GM19372 (cell line): ENCODE measurements at regions not wholly inside any gene's neighbourhood (a gene's known extent, or its start where the extent isn't known, plus 50 kb on each side); places are given as distances from the start of the nearest gene placed in this dataset.
"Not testable (repeated sequence)": the region's sequence is repeated elsewhere in the genome, so short reads cannot be mapped to it uniquely, and the experiment has no call there.

Experiments used
- ATAC-seq: cut with Tn5 transposase; IDR thresholded peaks from one replicate; pipeline ENCODE4 v1.9.1; 2021; ENCODE audit warnings: mild to moderate bottlenecking, low read depth, moderate library complexity; ENCODE audit not compliant: unreplicated experiment

GRCh38 chr9:126055381-126055985, 271.1 kb upstream of the MVB12B start:
- no peak for ATAC-seq

- no peak for ATAC-seq
Observed at GRCh38 chr9:126056312-126057021, 270.2 kb upstream of the MVB12B start.

- no peak for ATAC-seq
Observed at GRCh38 chr9:126057121-126057825, 269.4 kb upstream of the MVB12B start.

DNA sequence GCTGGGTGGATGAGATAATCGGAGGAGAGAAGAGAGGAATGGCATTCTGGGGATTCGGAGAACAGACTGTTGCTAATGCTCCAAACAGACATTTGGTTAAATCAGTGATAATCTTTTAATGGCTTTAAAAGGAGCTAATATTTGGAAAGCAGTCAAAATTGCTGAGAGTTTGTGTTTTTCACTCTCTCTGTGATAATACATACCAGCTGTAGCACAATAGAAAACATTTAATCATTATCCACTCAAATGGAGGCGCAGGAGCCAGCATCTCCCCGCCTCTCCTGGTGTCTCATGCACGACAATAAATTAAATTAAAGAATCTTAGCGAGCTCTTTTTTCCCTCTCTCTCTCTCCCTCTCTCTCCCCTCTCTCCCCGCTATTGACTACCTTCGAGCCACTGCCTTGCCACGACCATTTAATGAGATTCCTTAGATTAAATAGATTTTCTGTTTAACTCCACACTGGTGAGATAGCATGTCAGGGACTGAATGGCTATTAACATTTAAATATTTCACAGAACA, 268.6 kb upstream of the MVB12B start:
- no peak for ATAC-seq

DNA sequence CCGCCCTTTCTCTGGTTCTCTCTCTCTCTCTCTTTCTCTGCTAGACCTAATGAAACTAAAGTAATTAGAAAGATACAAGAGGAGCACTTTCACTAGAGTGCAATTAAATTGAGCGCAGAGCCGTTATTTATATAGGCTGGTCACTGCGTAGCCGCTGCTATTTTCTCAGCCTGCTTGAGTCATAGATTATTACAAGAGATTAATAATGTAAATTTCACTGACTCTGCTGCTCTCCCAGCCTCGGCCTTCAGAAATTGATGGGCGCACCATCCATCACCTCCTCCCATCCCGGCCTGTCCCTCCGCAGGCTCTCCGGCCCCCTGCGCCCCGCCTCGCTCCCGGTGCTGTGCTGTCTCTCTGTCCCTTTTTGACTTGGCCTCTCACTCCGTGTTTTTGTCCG, 268.0 kb upstream of the MVB12B start:
- ATAC-seq = no peak

- ATAC-seq = no peak
Observed at GRCh38 chr9:126061575-126061974, 265.1 kb upstream of the MVB12B start.

GRCh38 chr9:126062158-126062886, 264.3 kb upstream of the MVB12B start:
- no peak for ATAC-seq

DNA sequence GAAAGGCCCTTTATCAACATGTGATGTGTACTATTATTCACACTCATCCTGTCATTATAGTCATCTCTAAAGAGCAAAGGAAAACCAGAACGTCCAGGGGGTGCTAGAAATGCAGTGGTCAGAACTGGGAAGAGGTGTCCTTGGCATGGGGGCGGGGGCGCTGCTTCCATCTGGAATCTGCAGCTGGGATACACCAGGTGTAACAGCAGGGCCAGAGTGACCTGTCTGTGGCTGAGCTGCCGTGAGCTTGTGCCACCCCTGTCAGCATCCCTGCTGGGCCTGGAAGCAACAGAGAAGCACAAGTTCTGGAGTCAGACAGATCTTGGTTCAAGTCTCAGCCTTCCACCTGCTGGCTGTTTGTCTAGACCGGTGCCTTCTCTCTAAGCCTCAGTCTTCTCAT, 263.3 kb upstream of the MVB12B start:
- no peak for ATAC-seq

DNA sequence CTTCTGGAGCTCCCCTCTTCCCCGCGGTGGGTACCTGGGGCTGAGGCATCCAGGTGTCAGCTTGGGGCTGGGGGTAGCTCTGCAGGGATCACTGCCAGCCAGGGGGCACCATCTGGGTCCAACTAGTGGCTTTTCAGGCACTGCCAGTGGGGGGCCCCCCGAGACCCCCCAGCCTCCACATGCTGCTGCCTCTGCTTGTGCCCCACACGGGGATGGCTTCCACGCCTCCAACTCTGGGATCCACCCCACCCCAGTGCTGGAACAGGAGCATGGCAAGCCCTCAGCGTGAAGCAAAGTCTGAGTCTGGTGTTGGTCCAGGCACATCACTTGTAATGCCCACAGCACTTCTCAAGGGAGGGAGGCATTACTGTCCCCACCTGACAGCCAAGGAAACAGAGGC, 260.5 kb upstream of the MVB12B start:
- no peak for ATAC-seq

- ATAC-seq = no peak
Observed at GRCh38 chr9:126067031-126067734, 259.4 kb upstream of the MVB12B start.

- no peak for ATAC-seq
Observed at GRCh38 chr9:126068534-126069230, 257.9 kb upstream of the MVB12B start.

DNA sequence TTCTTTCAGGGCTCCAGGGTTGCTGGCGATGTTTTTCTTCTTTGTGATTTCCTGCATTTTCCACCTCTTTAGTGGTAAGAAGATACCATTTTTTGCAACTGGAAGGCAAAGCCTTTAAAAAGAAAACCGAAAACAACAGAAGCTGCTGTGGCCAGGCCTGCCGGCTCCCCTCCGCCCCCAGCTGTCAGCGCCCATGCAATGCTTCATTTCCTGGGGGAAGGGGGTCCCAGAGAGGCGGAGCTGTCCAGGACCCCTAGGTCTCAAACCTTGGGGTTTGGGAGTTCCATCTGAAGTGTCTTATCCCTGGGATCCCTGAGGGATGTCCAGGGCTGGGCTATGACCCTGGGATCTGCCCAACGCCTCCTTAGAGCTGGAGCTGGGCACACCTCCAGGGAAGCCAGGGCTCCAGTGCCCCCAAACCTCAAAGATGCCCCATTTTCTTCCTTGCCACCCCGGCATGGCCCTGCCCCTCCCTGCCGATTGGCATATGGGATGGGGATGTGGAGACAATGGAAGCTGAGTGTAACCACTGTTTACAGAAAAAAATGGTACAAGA, 257.2 kb upstream of the MVB12B start:
- ATAC-seq = no peak

DNA sequence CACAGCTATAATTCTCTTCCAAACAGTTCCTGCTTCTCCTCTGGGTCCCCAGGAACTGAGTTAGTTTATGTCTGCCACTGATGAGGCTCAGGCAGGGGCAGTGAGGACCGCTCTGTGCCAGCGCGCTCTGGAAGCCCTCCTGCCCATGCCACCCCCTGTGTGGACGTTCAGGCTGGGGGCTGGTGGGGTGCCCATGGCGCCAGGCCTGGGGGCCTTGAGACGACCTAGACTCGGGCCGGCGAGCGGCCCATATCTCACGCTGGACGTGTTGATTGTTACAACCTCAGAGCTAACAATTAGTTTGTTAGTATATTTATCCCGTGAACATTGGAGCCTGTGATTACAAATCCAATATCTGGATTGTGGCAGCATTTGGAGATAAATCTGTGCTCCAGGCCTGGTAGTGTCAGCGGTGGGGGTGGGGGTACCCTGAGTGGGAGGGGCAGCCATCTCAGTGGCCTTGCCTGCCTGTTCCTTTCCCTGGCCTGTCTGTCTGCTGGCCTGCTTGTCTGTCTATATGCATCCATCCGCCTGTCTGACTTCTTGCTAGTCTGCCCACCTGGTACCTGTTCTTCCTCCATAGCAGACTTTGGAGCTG, 256.5 kb upstream of the MVB12B start:
- no peak for ATAC-seq

DNA sequence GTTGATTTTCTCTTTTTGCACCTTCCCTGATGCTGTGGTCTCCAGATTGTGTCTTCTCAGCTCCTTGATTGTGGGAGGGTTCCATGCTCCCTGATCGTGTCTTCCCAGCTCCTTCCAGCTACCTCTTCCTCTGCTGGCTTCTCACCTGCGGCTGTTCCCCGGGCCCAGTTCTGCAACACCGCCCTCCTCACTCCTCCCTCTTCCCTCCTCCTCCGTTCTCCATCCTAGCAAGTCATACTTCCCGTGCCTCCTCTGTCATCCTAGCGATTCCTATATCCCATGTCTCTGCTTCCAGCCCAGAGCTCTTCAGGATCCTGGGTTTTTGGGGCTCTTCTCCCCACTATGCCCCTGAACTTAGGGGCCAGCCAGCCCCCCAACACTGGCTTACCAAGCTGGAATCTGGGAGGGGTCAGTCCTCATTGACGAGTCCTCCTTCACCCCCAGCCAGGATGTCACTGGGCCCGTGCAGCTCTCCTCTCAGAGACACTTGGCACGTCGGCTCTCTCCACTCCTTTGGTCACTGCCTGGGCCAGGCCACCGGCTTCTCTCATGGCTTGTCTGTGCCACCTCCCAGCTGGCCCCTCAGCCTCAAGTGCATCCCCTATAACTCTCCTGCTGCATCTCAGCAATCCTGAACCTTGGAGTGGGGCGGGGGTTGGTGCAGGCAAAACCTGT, 255.4 kb upstream of the MVB12B start:
- no peak for ATAC-seq

GRCh38 chr9:126077656-126078055, 249.0 kb upstream of the MVB12B start:
- ATAC-seq = not testable (repeated sequence)

- no peak for ATAC-seq
Observed at GRCh38 chr9:126080641-126081040, 246.0 kb upstream of the MVB12B start.

DNA sequence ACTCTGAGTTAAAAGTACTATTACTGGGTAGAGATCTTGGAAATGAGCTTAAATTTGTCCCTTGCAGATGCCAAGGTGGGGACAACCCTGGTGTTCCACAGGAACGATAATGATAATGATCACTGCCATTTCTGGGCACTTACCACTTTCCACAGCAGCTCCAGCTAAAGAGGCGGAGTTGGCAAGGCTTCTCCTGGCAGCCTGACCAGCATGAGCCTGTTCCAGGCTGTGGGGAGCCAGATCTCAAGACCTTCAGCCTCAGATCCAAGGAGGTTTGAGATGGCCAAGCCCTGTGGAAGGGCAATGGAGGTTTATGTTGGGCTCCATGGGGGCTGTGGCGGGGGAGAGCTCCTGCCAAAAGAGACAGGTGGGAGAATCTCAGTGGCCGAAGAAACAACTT, 244.9 kb upstream of the MVB12B start:
- no peak for ATAC-seq

DNA sequence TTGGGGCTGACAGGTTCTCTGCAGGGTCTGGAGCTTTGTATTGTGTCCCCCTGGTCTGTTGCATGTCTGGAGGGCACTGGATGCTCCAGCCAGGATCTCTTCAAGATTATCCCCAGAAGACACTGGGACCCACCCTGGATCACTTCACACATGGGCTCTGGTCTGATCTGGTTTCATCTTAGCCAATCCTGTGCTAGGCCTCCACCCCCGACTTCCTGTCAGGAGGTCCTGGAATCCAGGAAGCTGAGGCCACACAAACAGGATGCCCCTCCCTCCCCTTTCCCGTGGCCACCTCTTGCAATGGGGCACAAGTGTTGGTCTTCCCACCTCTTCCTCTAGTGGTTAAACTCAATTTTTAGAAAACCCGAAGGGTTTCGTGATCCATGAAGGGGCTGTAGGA, 242.6 kb upstream of the MVB12B start:
- no peak for ATAC-seq
